HCEC 1CT (cell line): ENCODE measurements at regions not wholly inside any gene's neighbourhood (a gene's known extent, or its start where the extent isn't known, plus 50 kb on each side); places are given as distances from the start of the nearest gene placed in this dataset.
"Not testable (repeated sequence)": the region's sequence is repeated elsewhere in the genome, so short reads cannot be mapped to it uniquely, and the experiment has no call there.

ENCODE experiments used
- DNase-seq: peaks from one replicate; pipeline ENCODE4 v3.0.0-alpha.2; 2017

- DNase-seq: no peak
These were observed 772.8 kb upstream of the RAG2 start for GRCh38 chr11:37370817-37371216.

DNA sequence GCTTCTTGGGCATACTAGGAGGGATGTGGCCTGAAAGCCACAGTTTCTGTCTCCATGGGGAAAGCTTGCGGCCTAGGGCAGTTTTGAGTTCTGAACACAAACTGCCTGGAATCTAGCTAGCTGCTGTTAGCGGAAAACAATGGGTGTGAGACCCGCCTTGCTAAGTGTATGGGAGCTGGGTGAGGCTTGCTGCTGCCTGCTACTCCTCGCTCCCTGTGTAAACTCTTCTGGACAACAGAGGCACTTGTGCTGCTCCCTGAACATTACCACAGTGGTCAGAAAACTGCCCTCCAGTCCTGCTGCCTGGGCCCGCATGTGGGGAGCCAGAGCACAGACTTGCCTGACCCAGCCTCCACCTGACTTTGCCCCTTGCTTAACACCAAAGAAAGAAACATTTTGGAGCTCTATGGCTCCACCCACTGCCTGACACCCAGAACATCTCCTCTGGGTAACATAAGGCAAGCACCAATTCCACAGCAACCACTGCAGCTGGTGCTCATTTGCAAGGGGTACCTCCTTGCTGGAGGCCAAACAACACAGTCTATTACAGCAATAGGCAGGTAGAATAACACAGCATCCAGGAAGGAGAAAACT is 766.3 kb upstream of the RAG2 start:
- no peak for DNase-seq

DNA sequence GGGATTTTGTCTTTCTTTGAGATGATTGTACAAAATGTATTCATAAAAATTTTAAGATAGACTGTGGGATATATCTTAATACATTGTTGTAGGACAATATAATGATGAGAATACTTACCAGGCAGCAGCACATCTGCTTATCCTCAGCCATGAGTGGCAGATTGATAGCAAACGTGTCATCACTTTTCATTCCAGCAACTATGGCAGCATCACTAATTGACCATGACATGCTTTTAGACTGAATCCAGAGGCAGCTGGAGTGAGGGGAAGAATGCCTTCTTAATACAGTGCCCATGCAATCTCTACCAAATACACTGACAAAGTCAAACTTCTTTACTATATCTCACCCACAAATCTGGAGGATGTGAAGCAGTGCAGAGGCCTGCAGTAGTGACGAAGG is 755.2 kb upstream of the RAG2 start:
- no peak for DNase-seq

DNA sequence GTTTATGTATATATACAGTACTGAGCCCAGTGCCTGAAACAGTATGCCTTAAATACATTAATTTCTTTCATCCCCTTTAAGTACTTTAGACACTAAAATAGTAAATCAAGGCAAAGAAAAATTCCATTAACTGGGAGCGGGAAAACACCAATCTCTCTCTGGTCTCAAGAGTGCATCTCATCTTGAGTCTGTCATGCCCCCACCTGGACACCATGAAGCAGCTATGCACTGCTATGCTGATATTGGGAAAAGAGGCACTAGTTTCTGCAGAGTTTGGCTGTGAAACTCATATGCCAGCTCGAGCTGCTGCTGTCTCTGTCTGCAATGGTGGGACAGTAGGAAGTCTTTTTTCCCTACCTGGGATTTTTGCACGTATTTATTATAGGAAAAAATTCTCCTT is 754.4 kb upstream of the RAG2 start:
- no peak for DNase-seq

DNA sequence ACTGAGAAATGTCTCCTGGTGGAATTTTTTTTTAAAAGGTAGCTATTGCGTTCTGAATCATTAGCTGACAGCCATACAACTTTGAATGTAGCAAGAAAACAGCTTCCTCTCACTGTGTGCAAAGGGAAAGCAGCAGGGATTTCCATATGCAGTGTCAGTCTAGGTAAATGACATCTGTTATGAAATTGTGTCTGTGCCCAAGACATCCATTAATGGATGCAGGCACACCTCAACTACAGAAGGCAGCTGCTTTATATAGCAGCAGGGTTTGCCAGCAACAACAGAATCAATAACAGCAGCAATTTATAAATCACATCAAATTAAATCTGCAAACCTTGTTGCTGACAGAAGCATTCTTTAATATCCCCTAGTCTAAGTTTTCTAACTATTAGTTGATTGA is 745.3 kb upstream of the RAG2 start:
- no peak for DNase-seq

DNA sequence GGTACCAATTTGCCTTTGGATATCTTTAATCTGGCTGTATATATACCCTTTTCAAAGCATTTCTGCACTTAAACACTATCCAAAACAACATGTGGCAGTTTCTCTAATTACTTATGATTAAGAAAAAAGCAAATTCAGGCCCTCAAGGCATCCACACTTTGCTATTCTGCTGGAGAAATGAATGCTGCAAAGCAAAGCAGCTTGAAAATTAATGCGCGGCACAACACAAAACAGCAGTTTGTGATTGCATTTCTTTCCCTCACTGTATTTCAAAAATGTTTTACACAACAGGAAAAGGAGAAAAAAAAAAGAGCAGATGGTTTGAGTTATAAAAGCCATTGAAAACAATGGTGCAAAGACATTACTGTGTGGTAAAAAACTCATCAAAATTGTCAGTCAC is 738.4 kb upstream of the RAG2 start:
- no peak for DNase-seq

DNA sequence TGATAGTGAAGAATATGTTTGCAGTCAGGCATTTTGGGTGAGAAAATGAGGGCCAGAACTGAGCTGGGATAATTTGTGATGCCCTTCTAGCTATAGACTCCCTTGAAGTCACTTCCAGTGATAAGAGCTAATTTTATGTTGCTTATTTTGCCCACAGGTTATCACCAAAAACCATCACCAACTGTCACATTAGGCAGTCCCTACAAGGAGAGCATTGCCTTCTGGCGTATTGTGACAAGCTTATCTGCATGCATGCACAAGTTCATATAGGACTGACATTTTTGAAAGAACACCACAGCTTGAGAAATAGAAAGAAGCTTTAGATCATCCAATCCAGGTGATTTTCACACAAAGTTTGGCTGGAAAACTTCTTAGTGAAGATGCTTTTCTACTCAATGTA is 735.3 kb upstream of the RAG2 start:
- DNase-seq: no peak

- DNase-seq: no peak
These were observed 725.8 kb upstream of the RAG2 start for GRCh38 chr11:37323843-37324242.

DNA sequence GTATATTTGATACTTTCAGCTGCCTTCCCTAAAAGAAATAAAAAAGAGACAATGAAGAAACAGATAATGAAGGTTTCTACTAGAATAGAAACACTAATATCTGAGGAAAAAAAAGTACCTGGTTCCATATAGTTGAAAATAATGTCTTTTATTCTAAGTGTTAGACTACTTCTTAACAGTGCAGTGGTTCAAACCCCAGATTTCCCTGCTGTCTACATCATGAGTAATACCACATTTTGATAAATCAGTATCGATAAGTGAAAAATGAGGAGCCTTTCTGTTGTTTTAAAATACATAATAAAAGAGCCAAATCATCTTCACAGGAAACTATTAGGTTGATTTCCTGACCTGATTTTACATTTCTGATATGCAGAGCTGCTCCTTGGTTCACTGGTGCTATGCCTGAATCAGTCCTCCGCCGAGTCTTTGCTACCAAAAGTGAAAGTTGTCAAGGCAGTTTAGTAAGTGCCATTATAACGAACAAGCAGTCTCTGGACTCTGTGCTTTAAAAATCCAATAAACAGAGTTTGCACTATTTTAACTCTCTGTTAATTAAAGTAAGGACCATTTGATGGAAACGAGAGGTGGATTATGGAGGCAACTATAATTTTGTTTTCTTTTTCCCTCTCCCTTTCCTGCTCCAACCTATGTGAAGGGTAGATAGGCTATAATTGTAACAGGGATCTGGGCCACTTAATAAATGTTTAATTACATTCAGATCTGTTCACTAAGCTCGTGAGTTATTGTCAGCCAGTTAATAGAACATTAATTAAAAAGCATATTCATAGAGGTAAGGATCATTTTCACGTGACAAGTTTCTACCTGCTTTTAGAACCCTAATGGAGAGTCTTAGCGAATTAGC is 724.5 kb upstream of the RAG2 start:
- no peak for DNase-seq

GRCh38 chr11:37320921-37321320 is 722.9 kb upstream of the RAG2 start:
- DNase-seq: no peak

- DNase-seq: no peak
These were observed 719.8 kb upstream of the RAG2 start for GRCh38 chr11:37317803-37318202.

DNA sequence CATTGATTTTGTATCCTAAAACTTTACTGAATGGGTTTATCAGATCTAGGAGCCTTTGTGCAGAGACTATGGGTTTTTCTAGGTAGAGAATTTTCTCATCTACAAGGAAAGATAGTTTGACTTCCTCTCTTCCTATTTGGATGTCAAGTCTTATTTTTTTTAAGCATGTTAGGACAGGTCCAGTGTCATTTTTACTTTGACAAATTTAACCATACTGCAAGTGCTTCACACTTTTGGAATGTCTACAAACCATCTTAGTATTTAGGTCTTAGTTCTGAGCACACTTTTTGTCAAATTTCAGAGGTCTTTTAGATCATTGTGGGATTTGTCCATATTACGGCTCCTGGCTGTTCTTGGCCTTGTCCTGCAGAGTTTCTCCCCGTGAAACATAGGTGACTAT is 715.2 kb upstream of the RAG2 start:
- no peak for DNase-seq

DNA sequence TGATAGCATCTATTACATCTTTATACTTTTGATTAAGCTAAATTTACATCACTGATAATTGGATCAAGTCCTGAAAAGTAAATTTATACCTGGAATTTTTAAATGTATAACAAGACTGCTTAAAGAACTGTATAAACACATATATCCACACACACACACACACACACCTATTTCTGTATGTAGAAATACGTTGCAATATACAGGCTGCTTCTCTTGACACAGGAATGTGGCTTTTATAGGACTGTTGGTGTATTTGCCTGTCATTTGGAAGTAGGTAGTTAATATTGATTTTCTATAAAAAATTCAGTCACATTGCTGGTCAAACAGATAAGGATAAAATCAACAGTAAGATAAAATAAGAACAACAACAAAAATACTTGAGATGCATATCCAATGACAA is 708.5 kb upstream of the RAG2 start:
- no peak for DNase-seq

DNA sequence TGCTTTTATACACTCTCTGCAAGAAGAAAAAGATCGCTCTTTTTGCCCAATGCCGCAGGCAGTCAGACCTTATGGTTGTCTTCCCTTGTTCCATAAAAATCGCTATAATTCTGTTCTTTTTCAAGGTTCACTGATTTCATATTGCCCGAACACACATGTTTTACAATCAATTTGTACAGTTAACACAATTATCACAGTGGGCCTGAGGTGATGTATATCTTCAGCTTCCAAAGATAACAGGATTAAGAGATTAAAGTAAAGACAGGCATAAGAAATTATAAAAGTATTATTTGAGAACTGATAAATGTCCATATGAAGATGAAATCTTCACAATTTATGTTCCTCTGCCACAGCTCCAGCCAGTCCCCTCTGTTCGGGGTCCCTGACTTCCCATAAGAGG is 703.4 kb upstream of the RAG2 start:
- not testable (repeated sequence) for DNase-seq

GRCh38 chr11:37298173-37298572 is 700.1 kb upstream of the RAG2 start:
- DNase-seq: no peak

- DNase-seq: no peak
These were observed 688.9 kb upstream of the RAG2 start for GRCh38 chr11:37286890-37287289.

DNA sequence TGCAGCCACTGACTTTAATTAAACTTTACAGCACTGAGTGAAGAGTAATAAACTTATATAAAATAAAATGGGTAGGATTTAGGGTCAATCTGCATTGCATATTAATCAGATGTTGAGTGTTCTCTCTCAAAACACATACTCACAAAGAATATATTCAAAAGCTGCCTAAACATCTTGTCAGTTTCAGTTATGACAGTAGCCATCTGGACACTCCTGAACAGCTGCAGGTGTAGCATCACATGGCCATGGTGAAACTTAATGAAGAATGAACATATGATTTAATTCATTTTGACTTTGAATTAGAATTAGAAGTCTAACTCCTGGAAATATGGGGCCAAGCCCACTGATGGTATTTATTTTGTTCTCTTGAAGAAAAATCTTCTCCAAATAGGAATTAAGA is 684.3 kb upstream of the RAG2 start:
- no peak for DNase-seq

GRCh38 chr11:37280200-37280599 is 682.2 kb upstream of the RAG2 start:
- DNase-seq: no peak

DNA sequence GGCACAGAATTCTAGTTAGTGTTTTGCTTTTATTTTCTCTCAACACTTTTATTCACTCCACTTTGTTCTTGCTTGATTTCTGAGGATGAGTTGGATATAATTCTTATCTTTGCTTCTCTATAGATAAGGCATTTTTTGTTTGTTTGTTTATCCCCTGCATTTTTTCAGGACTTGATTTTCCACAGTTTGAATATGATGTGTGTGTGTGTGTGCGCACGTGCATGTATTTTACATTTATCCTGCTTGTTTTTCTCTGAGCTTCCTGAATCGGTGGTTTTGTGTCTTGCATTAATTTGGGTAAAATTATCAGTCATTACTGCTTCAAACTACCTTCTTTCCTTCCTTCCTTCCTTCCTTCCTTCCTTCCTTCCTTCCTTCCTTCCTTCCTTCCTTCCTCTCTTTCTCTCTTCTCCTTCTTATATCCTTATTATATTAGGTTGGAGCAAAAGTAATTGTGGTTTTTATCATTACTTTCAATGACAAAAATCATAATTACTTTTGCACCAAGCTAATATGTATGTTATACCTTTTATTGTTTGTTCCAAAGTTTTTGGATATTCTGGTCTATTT is 679.9 kb upstream of the RAG2 start:
- DNase-seq: no peak

DNA sequence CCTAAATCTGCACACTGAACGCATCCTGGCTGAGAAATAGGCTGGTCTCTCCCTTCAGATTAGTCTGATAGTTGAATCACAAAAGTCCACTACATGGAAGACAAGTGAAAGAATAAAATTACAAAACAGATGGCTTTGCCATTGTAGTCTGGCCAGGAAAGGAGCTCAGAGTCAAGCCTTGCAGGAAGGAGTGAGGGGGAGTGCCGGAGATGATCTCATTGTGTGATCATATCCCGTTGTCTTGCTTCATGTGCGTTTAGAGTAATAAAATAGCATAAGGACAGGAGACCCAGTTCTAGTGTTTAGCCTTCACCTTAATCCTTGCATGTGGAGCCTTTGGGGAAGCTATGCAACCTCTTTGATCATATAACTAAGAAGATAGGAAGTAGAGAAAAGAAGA is 666.7 kb upstream of the RAG2 start:
- DNase-seq: no peak

DNA sequence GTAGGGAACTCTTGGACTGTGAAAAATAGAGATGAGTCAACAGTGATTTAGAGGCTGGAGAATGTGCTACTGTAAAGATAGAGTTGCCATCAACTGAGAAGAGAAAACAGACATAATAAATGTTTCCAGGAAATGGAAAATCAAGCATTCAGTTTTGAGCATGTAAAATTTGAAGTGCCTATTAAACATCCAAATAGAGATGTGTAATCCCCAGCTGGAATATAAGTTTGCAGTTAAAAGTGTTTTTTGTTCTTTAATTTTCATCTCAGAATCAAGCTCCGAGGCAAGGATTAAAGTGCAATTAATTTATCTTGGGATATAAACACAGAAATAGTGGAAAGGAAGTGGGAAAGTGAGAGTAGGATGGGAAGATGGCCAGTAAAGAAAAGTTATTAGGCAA is 666.0 kb upstream of the RAG2 start:
- no peak for DNase-seq

DNA sequence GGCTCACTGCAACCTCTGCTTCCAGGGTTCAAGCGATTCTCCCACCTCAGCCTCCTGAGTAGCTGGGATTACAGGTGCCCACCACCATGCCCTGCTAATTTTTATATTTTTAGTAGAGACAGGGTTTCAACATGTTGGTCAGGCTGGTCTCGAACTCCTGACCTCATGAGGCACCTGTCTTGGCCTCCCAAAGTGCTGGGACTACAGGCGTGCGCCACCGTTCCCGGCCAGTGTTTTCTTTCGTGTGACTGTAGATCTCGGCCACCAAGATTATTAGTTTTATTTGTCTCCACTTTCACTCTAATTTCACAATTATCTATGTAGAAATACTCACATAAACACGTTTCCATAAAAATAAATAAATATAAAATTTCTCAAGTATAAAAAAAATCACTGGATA is 665.4 kb upstream of the RAG2 start:
- not testable (repeated sequence) for DNase-seq

- no peak for DNase-seq
These were observed 661.7 kb upstream of the RAG2 start for GRCh38 chr11:37259734-37260133.

- no peak for DNase-seq
These were observed 650.1 kb upstream of the RAG2 start for GRCh38 chr11:37248145-37248544.

GRCh38 chr11:37246092-37246491 is 648.1 kb upstream of the RAG2 start:
- not testable (repeated sequence) for DNase-seq
